ENCODE measurements at regions not wholly inside any gene's neighbourhood (a gene's known extent, or its start where the extent isn't known, plus 50 kb on each side); places are given as distances from the start of the nearest gene placed in this dataset.

- no peak for TF ChIP-seq PATZ1 (CRISPR knock-in tag; IDR thresholded peaks at IDR 0.05; ENCODE audit: borderline replicate concordance)
- no peak for TF ChIP-seq ZNF565 (CRISPR knock-in tag; conservative IDR thresholded peaks at IDR 0.05; ENCODE audit: low read depth)
- no peak for TF ChIP-seq RARB (CRISPR knock-in tag; IDR thresholded peaks at IDR 0.05)
- no peak for TF ChIP-seq ZNF70 (CRISPR knock-in tag; IDR thresholded peaks at IDR 0.05)
- TF ChIP-seq CSDC2 (CRISPR knock-in tag; IDR thresholded peaks at IDR 0.05) = no peak
- no peak for TF ChIP-seq GLIS3 (CRISPR knock-in tag; IDR thresholded peaks at IDR 0.05)
- TF ChIP-seq OSR1 (CRISPR knock-in tag; IDR thresholded peaks at IDR 0.05) = no peak
- TF ChIP-seq TCF4 (CRISPR knock-in tag; IDR thresholded peaks at IDR 0.05; ENCODE audit: borderline replicate concordance) = no peak
- TF ChIP-seq ZFP30 (CRISPR knock-in tag; IDR thresholded peaks at IDR 0.05) = no peak
- TF ChIP-seq, protein P1, sequence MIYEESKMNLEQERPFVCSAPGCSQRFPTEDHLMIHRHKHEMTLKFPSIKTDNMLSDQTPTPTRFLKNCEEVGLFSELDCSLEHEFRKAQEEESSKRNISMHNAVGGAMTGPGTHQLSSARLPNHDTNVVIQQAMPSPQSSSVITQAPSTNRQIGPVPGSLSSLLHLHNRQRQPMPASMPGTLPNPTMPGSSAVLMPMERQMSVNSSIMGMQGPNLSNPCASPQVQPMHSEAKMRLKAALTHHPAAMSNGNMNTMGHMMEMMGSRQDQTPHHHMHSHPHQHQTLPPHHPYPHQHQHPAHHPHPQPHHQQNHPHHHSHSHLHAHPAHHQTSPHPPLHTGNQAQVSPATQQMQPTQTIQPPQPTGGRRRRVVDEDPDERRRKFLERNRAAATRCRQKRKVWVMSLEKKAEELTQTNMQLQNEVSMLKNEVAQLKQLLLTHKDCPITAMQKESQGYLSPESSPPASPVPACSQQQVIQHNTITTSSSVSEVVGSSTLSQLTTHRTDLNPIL (CRISPR knock-in tag; IDR thresholded peaks at IDR 0.05; ENCODE audit: low read depth) = no peak
- no peak for TF ChIP-seq SNAI2 (CRISPR knock-in tag; IDR thresholded peaks at IDR 0.05)
- TF ChIP-seq ARNTL (CRISPR knock-in tag; IDR thresholded peaks at IDR 0.05; ENCODE audit: borderline replicate concordance, low read depth) = no peak
- TF ChIP-seq, protein P2, sequence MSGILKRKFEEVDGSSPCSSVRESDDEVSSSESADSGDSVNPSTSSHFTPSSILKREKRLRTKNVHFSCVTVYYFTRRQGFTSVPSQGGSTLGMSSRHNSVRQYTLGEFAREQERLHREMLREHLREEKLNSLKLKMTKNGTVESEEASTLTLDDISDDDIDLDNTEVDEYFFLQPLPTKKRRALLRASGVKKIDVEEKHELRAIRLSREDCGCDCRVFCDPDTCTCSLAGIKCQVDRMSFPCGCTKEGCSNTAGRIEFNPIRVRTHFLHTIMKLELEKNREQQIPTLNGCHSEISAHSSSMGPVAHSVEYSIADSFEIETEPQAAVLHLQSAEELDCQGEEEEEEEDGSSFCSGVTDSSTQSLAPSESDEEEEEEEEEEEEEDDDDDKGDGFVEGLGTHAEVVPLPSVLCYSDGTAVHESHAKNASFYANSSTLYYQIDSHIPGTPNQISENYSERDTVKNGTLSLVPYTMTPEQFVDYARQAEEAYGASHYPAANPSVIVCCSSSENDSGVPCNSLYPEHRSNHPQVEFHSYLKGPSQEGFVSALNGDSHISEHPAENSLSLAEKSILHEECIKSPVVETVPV (CRISPR knock-in tag; IDR thresholded peaks at IDR 0.05) = no peak
- no peak for TF ChIP-seq ZFP3 (CRISPR knock-in tag; IDR thresholded peaks at IDR 0.05)
Measured at GRCh38 chr16:48013491-48013901, 142.3 kb downstream of the ABCC12 start.

All from SK-N-SH treated with all-trans-retinoic acid at 6 μM for 48 hours (cell line).